SK-N-SH (cell line): ENCODE measurements at regions not wholly inside any gene's neighbourhood (a gene's known extent, or its start where the extent isn't known, plus 50 kb on each side); places are given as distances from the start of the nearest gene placed in this dataset.
"Not testable (repeated sequence)": the region's sequence is repeated elsewhere in the genome, so short reads cannot be mapped to it uniquely, and the experiment has no call there.

Experiments
- CTCF ChIP-seq: fragments of 200-600 bp; sonication (generic); IDR thresholded peaks from 2 replicates; pipeline ENCODE4 v1.6.1; 2017; ENCODE audit warnings: antibody characterized with exemption, mild to moderate bottlenecking, moderate library complexity
- POLR2AphosphoS5 ChIP-seq: IDR thresholded peaks from 2 replicates; pipeline ENCODE4 v1.6.1; 2012; ENCODE audit warnings: low read depth, low read length
- TCF12 ChIP-seq: IDR thresholded peaks from 2 replicates; pipeline ENCODE4 v1.4.0; 2012

GRCh38 chr11:42873800-42874405, 437.9 kb upstream of the API5 start:
- not testable (repeated sequence) for TF ChIP-seq POLR2AphosphoS5, CTCF, TCF12
